A673 (cell line): ENCODE measurements at regions not wholly inside any gene's neighbourhood (a gene's known extent, or its start where the extent isn't known, plus 50 kb on each side); places are given as distances from the start of the nearest gene placed in this dataset.

Source experiments
- CTCF ChIP-seq: fragments of 300-800, 200-600 bp; sonication (generic); conservative IDR thresholded peaks from 2 replicates; pipeline ENCODE4 v1.5.1; 2017; ENCODE audit warnings: low read depth, mild to moderate bottlenecking, antibody characterized with exemption, low read length, moderate library complexity, mixed read lengths
- EZH2 ChIP-seq: fragments of 200-600 bp; sonication (generic); IDR thresholded peaks from 2 replicates; pipeline ENCODE4 v1.6.1; 2017; ENCODE audit warnings: borderline replicate concordance, low read depth, mild to moderate bottlenecking, mixed read lengths, antibody characterized with exemption, low read length; ENCODE audit not compliant: poor library complexity, severe bottlenecking

GRCh38 chr5:163914910-163915309, 409.5 kb downstream of the MAT2B start:
- TF ChIP-seq CTCF: no peak
- no peak for TF ChIP-seq EZH2
